GM23338 (cell line): ENCODE measurements at regions not wholly inside any gene's neighbourhood (a gene's known extent, or its start where the extent isn't known, plus 50 kb on each side); places are given as distances from the start of the nearest gene placed in this dataset.
A peak's percentile ranks its signal among the peaks of the same experiment; 100 is the strongest.

Experiments used
- ATAC-seq: fragments of 200-7000 bp; cut with Tn5 transposase; 3 replicates; pipeline ENCODE4 v1.9.1; 2020
- DNase-seq: peaks from one replicate; pipeline ENCODE4 v3.0.0-alpha.2; 2015; ENCODE audit warnings: low spot score
- H2AFZ ChIP-seq: fragments of 200-600 bp; sonication (generic); 2 replicates; pipeline ENCODE4 v1.8.0; 2016; ENCODE audit warnings: antibody characterized with exemption, mild to moderate bottlenecking, moderate library complexity
- H3F3A ChIP-seq: fragments of 200-600 bp; sonication (generic); replicated peaks from 2 replicates; pipeline ENCODE4 v1.8.0; 2017; ENCODE audit warnings: antibody characterized with exemption, mixed run types, low read depth
- H3K27ac ChIP-seq: fragments of 200-600 bp; sonication (generic); 2 replicates; pipeline ENCODE4 v1.6.1; 2016; ENCODE audit warnings: low read depth
- H3K27me3 ChIP-seq: fragments of 200-600 bp; sonication (generic); 2 replicates; pipeline ENCODE4 v1.8.0; 2016; ENCODE audit warnings: mild to moderate bottlenecking, mixed run types, moderate library complexity; ENCODE audit not compliant: insufficient read depth
- H3K36me3 ChIP-seq: fragments of 200-600 bp; sonication (generic); 2 replicates; pipeline ENCODE4 v1.8.0; 2016; ENCODE audit warnings: mild to moderate bottlenecking; ENCODE audit not compliant: insufficient read depth
- H3K4me1 ChIP-seq: fragments of 200-600 bp; sonication (generic); 2 replicates; pipeline ENCODE4 v1.8.0; 2016; ENCODE audit warnings: mild to moderate bottlenecking, moderate library complexity; ENCODE audit not compliant: insufficient read depth
- H3K4me2 ChIP-seq: fragments of 200-600 bp; sonication (generic); 2 replicates; pipeline ENCODE4 v1.7.1; 2017; ENCODE audit warnings: mixed run types
- H3K4me3 ChIP-seq: fragments of 200-600 bp; sonication (generic); 2 replicates; pipeline ENCODE4 v1.6.1; 2016; ENCODE audit warnings: mixed run types
- H3K79me2 ChIP-seq: fragments of 200-600 bp; sonication (generic); replicated peaks from 2 replicates; pipeline ENCODE4 v1.8.0; 2017; ENCODE audit warnings: mild to moderate bottlenecking; ENCODE audit not compliant: insufficient read depth
- H3K9me2 ChIP-seq: fragments of 200-600 bp; sonication (generic); 2 replicates; pipeline ENCODE4 v1.8.0; 2017; ENCODE audit not compliant: insufficient read depth
- H4K20me1 ChIP-seq: fragments of 200-600 bp; sonication (generic); replicated peaks from 2 replicates; pipeline ENCODE4 v1.8.0; 2017; ENCODE audit warnings: mild to moderate bottlenecking; ENCODE audit not compliant: insufficient read depth
- H3K27ac Mint-ChIP-seq: 2 replicates; pipeline ENCODE4 v1.8.0; 2020; ENCODE audit warnings: inconsistent platforms, mild to moderate bottlenecking, moderate library complexity, mixed read lengths
- H3K27me3 Mint-ChIP-seq: 3 replicates; pipeline ENCODE4 v1.8.0; 2022; ENCODE audit warnings: low read depth, mild to moderate bottlenecking, moderate library complexity, mixed read lengths, inconsistent platforms; ENCODE audit not compliant: insufficient read depth, poor library complexity
- H3K36me3 Mint-ChIP-seq: 3 replicates; pipeline ENCODE4 v1.8.0; 2021; ENCODE audit warnings: low read depth, mild to moderate bottlenecking, inconsistent platforms, moderate library complexity, mixed read lengths
- H3K4me1 Mint-ChIP-seq: 3 replicates; pipeline ENCODE4 v1.8.0; 2020; ENCODE audit warnings: mild to moderate bottlenecking, inconsistent platforms, mixed read lengths
- H3K4me3 Mint-ChIP-seq: 3 replicates; pipeline ENCODE4 v1.8.0; 2021; ENCODE audit warnings: moderate library complexity, mild to moderate bottlenecking, inconsistent platforms, mixed read lengths
- H3K9me3 Mint-ChIP-seq: 3 replicates; pipeline ENCODE4 v1.8.0; 2020; ENCODE audit warnings: moderate library complexity, mild to moderate bottlenecking, inconsistent platforms, mixed read lengths
- JUNB ChIP-seq: IDR thresholded peaks from one replicate; pipeline ENCODE4 v1.6.1; 2016; ENCODE audit warnings: antibody characterized with exemption; ENCODE audit not compliant: unreplicated experiment
- NANOG ChIP-seq: IDR thresholded peaks from 2 replicates; pipeline ENCODE4 v1.6.1; 2016; ENCODE audit warnings: antibody characterized with exemption, borderline replicate concordance
- POLR2AphosphoS5 ChIP-seq: IDR thresholded peaks from 2 replicates; pipeline ENCODE4 v1.6.1; 2016; ENCODE audit warnings: antibody characterized with exemption, low read depth
- STAT1 ChIP-seq: IDR thresholded peaks from one replicate; pipeline ENCODE4 v1.6.1; 2016; ENCODE audit warnings: antibody characterized with exemption; ENCODE audit not compliant: unreplicated experiment
- ZNF114 ChIP-seq: fragments of 250-450 bp; sonication (Bioruptor Pico); IDR thresholded peaks from 2 replicates; pipeline ENCODE4 v1.5.0; 2020; ENCODE audit warnings: mild to moderate bottlenecking, moderate library complexity
- ZNF331 ChIP-seq: fragments of 250-450 bp; sonication (Bioruptor Pico); IDR thresholded peaks from 2 replicates; pipeline ENCODE4 v1.5.0; 2020; ENCODE audit warnings: low read depth, mild to moderate bottlenecking, moderate library complexity
- TF ChIP-seq, protein P1 (sequence below), 2 experiments: fragments of 200-600 bp in 1 of 2; sonication (generic) in 1 of 2; conservative IDR thresholded peaks; 2 replicates each; pipeline versions ENCODE4 v1.5.1 to v1.6.1; 2016 to 2017; ENCODE audit warnings: antibody characterized with exemption in 2 of 2, low read depth in 2 of 2, mild to moderate bottlenecking in 2 of 2, moderate library complexity in 1 of 2
- TF ChIP-seq, protein P2 (sequence below): fragments of 250-450 bp; sonication (Bioruptor Pico); IDR thresholded peaks from 2 replicates; pipeline ENCODE4 v1.5.0; 2020; ENCODE audit warnings: mild to moderate bottlenecking, moderate library complexity

DNA sequence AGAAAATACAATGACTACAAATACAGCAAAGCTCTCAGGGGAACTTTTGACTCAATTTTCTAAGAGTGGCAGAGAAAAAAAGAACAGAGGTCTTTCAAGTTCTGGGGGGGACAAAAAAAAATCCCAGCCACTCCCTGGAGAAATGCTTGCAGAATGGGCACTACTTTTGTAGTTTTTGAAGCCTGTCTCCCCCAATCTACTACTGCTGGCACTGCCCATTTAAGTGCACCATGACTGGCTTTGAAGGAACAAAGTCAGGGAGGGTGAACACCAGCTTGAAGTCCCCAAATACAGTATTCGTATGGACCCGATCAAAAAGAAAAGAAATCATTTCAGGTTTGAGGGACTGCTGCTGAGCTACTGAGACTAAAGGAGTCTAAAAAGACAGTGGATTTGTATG, 1824.4 kb downstream of the ARAP2 start:
- H3K36me3 ChIP-seq, result no peaks in the 10 kb centered on the region
- Mint-ChIP-seq H3K27ac (no peak overlapping the region), H3K36me3 (no peaks in the 10 kb centered on the region), H3K4me3 (no peak overlapping the region), H3K9me3 (no peaks in the 10 kb centered on the region), H3K4me1 (peaks cover 5% of the 10 kb centered on the region; the same call in 1 of the 3 replicates), H3K27me3 (no peaks in the 10 kb centered on the region)
- H4K20me1 ChIP-seq, result no peaks in the 10 kb centered on the region
- no peak overlapping the region for H3K27ac ChIP-seq
- no peak for DNase-seq
- TF ChIP-seq NANOG, result no peak
- TF ChIP-seq, protein P1, sequence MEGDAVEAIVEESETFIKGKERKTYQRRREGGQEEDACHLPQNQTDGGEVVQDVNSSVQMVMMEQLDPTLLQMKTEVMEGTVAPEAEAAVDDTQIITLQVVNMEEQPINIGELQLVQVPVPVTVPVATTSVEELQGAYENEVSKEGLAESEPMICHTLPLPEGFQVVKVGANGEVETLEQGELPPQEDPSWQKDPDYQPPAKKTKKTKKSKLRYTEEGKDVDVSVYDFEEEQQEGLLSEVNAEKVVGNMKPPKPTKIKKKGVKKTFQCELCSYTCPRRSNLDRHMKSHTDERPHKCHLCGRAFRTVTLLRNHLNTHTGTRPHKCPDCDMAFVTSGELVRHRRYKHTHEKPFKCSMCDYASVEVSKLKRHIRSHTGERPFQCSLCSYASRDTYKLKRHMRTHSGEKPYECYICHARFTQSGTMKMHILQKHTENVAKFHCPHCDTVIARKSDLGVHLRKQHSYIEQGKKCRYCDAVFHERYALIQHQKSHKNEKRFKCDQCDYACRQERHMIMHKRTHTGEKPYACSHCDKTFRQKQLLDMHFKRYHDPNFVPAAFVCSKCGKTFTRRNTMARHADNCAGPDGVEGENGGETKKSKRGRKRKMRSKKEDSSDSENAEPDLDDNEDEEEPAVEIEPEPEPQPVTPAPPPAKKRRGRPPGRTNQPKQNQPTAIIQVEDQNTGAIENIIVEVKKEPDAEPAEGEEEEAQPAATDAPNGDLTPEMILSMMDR (conservative IDR thresholded peaks at IDR 0.05; ENCODE audit: low read depth in 2 of 2), result no peak
- no peak for TF ChIP-seq JUNB
- no peak for TF ChIP-seq STAT1
- no peak for TF ChIP-seq ZNF331
- TF ChIP-seq, protein P2, sequence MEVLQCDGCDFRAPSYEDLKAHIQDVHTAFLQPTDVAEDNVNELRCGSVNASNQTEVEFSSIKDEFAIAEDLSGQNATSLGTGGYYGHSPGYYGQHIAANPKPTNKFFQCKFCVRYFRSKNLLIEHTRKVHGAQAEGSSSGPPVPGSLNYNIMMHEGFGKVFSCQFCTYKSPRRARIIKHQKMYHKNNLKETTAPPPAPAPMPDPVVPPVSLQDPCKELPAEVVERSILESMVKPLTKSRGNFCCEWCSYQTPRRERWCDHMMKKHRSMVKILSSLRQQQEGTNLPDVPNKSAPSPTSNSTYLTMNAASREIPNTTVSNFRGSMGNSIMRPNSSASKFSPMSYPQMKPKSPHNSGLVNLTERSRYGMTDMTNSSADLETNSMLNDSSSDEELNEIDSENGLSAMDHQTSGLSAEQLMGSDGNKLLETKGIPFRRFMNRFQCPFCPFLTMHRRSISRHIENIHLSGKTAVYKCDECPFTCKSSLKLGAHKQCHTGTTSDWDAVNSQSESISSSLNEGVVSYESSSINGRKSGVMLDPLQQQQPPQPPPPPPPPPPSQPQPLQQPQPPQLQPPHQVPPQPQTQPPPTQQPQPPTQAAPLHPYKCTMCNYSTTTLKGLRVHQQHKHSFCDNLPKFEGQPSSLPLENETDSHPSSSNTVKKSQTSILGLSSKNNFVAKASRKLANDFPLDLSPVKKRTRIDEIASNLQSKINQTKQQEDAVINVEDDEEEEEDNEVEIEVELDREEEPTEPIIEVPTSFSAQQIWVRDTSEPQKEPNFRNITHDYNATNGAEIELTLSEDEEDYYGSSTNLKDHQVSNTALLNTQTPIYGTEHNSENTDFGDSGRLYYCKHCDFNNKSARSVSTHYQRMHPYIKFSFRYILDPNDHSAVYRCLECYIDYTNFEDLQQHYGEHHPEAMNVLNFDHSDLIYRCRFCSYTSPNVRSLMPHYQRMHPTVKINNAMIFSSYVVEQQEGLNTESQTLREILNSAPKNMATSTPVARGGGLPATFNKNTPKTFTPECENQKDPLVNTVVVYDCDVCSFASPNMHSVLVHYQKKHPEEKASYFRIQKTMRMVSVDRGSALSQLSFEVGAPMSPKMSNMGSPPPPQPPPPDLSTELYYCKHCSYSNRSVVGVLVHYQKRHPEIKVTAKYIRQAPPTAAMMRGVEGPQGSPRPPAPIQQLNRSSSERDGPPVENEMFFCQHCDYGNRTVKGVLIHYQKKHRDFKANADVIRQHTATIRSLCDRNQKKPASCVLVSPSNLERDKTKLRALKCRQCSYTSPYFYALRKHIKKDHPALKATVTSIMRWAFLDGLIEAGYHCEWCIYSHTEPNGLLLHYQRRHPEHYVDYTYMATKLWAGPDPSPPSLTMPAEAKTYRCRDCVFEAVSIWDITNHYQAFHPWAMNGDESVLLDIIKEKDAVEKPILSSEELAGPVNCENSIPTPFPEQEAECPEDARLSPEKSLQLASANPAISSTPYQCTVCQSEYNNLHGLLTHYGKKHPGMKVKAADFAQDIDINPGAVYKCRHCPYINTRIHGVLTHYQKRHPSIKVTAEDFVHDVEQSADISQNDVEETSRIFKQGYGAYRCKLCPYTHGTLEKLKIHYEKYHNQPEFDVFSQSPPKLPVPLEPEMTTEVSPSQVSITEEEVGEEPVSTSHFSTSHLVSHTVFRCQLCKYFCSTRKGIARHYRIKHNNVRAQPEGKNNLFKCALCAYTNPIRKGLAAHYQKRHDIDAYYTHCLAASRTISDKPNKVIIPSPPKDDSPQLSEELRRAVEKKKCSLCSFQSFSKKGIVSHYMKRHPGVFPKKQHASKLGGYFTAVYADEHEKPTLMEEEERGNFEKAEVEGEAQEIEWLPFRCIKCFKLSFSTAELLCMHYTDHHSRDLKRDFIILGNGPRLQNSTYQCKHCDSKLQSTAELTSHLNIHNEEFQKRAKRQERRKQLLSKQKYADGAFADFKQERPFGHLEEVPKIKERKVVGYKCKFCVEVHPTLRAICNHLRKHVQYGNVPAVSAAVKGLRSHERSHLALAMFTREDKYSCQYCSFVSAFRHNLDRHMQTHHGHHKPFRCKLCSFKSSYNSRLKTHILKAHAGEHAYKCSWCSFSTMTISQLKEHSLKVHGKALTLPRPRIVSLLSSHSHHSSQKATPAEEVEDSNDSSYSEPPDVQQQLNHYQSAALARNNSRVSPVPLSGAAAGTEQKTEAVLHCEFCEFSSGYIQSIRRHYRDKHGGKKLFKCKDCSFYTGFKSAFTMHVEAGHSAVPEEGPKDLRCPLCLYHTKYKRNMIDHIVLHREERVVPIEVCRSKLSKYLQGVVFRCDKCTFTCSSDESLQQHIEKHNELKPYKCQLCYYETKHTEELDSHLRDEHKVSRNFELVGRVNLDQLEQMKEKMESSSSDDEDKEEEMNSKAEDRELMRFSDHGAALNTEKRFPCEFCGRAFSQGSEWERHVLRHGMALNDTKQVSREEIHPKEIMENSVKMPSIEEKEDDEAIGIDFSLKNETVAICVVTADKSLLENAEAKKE (CRISPR knock-in tag), result no peak
- no peak for TF ChIP-seq POLR2AphosphoS5
- TF ChIP-seq ZNF114 (CRISPR knock-in tag), result no peak
- ATAC-seq, result no peak
- H2AFZ ChIP-seq, result peak overlapping the region; percentile 44; the same call in 1 of the 2 replicates
- no peaks in the 10 kb centered on the region for H3K9me2 ChIP-seq
- no peaks in the 10 kb centered on the region for H3K79me2 ChIP-seq
- H3K4me1 ChIP-seq, result peaks cover 6% of the 10 kb centered on the region; the same call in 1 of the 2 replicates
- H3K27me3 ChIP-seq, result no peaks in the 10 kb centered on the region
- no peaks in the 10 kb centered on the region for H3F3A ChIP-seq
- H3K4me3 ChIP-seq, result no peak overlapping the region
- no peak overlapping the region for H3K4me2 ChIP-seq
